Fibroblast of pulmonary artery (primary cell): ENCODE measurements at regions not wholly inside any gene's neighbourhood (a gene's known extent, or its start where the extent isn't known, plus 50 kb on each side); places are given as distances from the start of the nearest gene placed in this dataset.

Experiments
- DNase-seq: peaks from one replicate; pipeline ENCODE4 v3.0.0-alpha.2; 2010; ENCODE audit warnings: low read depth
- H3K4me3 ChIP-seq: replicated peaks from 2 replicates; pipeline ENCODE4 v1.5.1; 2011; ENCODE audit warnings: low read depth, mild to moderate bottlenecking, control low read depth, low read length, moderate library complexity
- CTCF ChIP-seq: IDR thresholded peaks from 2 replicates; pipeline ENCODE4 v1.5.1; 2011; ENCODE audit warnings: mild to moderate bottlenecking, control low read depth, low read length, inconsistent platforms; ENCODE audit errors: missing control alignments

GRCh38 chr20:36091561-36092397, 62.8 kb upstream of the EPB41L1 start:
- DNase-seq: no peak
- TF ChIP-seq CTCF: no peak
- H3K4me3 ChIP-seq: peak overlapping the region; percentile 37

GRCh38 chr20:36092398-36093024, 62.0 kb upstream of the EPB41L1 start:
- no peak for DNase-seq
- H3K4me3 ChIP-seq: peak overlapping the region; percentile 72
- TF ChIP-seq CTCF: no peak

GRCh38 chr20:36093025-36093803, 61.3 kb upstream of the EPB41L1 start:
- TF ChIP-seq CTCF: no peak
- peak overlapping the region; percentile 72 for H3K4me3 ChIP-seq

GRCh38 chr20:36093804-36094145, 60.8 kb upstream of the EPB41L1 start:
- DNase-seq: no peak
- H3K4me3 ChIP-seq: peak overlapping the region; percentile 72
- TF ChIP-seq CTCF: no peak

More at GRCh38 chr20:36093025-36093803, 61.3 kb upstream of the EPB41L1 start:
- peak; percentile 46 for DNase-seq

GRCh38 chr20:36094497-36094896, 60.0 kb upstream of the EPB41L1 start:
- DNase-seq: peak; percentile 74
- H3K4me3 ChIP-seq: peak overlapping the region; percentile 72
- no peak for TF ChIP-seq CTCF

GRCh38 chr20:36096435-36096834, 58.1 kb upstream of the EPB41L1 start:
- peak; percentile 39 for DNase-seq

More at GRCh38 chr20:36096435-36096834, 58.1 kb upstream of the EPB41L1 start:
- no peak for TF ChIP-seq CTCF
- no peak overlapping the region for H3K4me3 ChIP-seq
